Stimulated activated CD8-positive, alpha-beta memory T cell treated with anti-CD3 and anti-CD28 coated beads, Interleukin-15, amount 100 ng/mL, for 48 hours (primary cell): ENCODE measurements at regions not wholly inside any gene's neighbourhood (a gene's known extent, or its start where the extent isn't known, plus 50 kb on each side); places are given as distances from the start of the nearest gene placed in this dataset.

Experiments used
- DNase-seq, 2 donors: peaks; one replicate each; pipeline ENCODE4 v3.0.0-alpha.2; 2020; ENCODE audit warnings: low read depth in 2 of 2

DNA sequence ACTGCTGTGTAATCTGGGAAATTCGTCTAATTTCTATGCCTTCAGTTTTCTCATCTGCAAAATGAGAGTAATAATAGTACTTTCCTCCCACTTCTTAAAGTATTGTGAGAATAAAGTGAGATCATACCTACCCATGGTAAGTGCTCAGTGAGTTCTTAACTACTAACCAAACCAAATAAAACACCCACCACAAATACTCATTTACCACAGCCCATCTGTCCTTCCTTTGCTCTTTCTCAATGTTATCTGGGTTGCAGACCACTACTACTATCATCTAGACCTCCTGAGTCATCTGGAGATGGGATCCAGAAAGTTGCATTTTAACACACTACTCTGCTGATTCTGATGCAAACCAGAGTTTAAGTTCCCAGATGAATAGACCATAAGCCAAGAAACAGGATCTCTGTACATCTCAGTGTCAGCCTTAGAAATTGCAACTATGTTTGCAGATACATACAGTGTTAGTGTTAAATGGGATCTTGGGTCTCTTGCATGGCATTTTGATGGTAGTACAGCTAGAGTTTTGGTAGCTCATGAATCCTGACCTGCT lies 105.4 kb upstream of the ATP10B start:
- DNase-seq: no peak

GRCh38 chr5:160956051-160956450 lies 104.0 kb upstream of the ATP10B start:
- DNase-seq: no peak

DNA sequence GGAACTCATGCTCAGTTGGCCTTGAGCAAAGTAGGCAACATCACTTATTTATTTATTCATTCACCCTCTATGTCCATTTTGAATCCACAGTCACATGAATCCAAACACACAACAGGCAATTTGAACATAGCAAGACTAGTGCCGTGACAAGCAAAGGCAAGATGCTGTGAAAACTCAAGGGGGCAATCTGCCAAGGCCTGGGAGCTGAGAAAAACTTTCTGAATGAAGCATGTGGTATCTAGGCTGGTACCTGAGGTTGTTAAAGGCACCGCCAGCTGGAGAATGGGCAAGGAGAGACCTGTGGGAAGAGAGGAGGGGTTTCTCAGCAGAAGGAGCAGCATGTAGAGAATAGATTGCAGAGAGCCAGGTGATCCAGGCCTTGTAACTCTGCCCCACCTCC lies 98.3 kb upstream of the ATP10B start:
- DNase-seq: no peak

DNA sequence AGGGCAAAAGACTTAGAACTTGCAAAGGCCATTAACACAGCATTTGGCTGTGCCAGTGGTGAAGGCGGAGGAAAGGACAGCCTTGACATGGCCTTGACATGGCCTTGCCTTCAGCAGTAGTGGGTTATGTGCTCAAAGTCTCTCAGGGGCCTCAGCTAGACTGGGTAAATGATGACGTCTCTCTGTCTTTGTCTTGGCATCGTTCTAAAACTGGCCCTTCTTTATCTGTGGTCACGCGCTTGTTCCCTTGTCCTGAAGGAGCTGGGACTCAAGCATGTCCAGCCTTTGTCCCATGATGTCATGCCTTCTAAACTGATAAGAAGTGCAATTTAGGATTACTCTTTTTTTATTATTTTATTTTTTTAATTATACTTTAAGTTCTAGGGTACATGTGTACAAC lies 88.7 kb upstream of the ATP10B start:
- no peak for DNase-seq

- DNase-seq: no peak
Observed at GRCh38 chr5:160938532-160938931, 86.5 kb upstream of the ATP10B start.

GRCh38 chr5:160937570-160937969 lies 85.6 kb upstream of the ATP10B start:
- DNase-seq: no peak

DNA sequence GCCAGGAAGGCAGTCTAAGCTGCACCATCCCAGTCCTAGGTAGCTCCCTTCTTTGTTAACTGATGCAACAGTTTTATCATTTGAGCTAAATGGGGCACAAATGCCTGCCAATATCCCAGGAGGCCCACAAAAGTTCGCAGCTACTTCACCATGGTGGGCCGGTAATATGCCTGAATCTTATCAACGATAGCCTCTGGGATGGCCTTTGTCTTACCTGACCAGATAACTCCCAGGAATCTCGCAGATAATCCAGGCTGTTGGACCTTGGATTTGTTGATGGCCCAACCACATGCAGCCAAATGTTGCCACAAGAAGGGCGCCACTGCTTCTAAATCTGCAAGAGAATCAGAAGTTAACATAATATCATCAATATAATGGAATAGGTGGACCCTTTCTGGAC lies 83.8 kb upstream of the ATP10B start:
- no peak for DNase-seq

DNA sequence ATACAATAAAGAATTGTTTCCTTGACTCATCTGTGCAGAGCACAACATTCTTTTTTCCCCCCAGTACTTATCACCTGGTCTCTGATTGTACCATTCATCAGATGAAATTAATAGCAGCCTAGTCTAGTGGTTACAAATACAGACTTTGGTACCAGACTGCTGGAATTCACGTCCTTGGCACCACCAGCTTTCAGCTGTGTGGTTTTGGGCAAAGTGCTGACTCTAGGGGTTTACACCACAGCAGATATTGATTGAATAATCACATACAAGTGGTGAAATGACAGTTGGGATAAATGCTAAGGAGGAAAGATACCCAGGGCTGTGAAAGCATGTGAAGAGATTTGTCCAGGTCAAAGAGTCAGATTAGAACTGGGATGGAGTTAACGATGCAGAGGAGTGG lies 79.3 kb upstream of the ATP10B start:
- no peak for DNase-seq

DNA sequence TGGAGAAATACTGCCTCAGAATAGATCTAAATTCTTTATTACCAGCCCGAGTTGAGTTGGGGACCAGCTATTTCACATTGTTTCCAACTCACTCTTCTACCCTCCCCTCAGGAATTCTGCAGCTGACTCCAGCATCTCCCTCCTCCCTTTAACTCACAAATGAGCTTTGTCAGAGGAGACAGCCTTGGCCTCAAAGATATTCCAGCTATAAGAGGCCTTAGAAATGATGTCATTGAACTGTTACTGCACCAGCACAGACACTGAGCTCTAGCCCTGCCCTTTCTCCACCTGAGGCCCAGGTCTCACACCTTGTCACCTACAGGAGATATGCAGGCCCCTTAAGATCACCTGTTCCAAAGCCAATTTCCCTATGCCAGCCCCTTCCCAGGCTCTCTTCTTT lies 78.4 kb upstream of the ATP10B start:
- DNase-seq: no peak

GRCh38 chr5:160929906-160930305 lies 77.9 kb upstream of the ATP10B start:
- no peak for DNase-seq

GRCh38 chr5:160929360-160929759 lies 77.3 kb upstream of the ATP10B start:
- DNase-seq: no peak

GRCh38 chr5:160926428-160926827 lies 74.4 kb upstream of the ATP10B start:
- DNase-seq: no peak

- DNase-seq: no peak
Observed at GRCh38 chr5:160925281-160925680, 73.3 kb upstream of the ATP10B start.

- no peak for DNase-seq
Observed at GRCh38 chr5:160923936-160924710, 72.1 kb upstream of the ATP10B start.

GRCh38 chr5:160923411-160923810 lies 71.4 kb upstream of the ATP10B start:
- no peak for DNase-seq

GRCh38 chr5:160922311-160922710 lies 70.3 kb upstream of the ATP10B start:
- DNase-seq: no peak

GRCh38 chr5:160921423-160922285 lies 69.6 kb upstream of the ATP10B start:
- DNase-seq: no peak

DNA sequence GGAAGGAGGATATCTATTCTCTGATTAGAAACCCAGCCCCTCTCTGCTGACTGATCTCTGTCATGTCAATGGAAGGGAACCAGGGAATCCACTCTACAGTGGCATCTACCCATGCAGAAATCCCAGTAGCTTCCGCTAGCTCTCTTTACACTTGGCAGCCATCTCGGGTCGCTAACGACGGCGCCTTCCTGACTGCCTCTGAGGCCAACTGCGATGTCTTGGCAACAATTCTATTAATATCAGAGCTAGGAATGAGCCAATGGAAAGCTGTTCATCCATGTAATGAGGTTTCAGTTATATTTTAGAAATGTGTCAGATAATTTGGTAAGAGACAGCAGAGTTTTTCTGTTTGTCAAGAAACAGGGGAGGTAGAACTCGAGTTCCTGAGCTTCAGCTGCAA lies 67.6 kb upstream of the ATP10B start:
- no peak for DNase-seq

DNA sequence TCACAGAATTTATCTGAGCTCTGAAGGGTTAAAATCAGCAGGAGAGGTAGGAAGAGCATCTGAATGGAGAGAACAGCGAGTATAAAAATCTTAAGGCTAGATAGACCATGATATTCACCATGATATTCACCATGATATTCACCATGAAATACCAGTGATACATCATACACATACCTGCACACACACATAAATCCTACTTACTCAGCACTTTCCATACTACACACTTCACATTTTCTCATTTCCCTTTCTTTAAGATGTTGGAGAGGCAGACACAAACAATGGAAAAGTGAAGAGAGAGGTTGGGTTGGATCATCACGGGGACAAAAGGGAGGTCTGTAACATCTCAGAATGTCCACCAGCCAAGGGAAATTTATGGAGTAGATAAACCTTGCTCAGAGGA lies 66.4 kb upstream of the ATP10B start:
- DNase-seq: no peak

DNA sequence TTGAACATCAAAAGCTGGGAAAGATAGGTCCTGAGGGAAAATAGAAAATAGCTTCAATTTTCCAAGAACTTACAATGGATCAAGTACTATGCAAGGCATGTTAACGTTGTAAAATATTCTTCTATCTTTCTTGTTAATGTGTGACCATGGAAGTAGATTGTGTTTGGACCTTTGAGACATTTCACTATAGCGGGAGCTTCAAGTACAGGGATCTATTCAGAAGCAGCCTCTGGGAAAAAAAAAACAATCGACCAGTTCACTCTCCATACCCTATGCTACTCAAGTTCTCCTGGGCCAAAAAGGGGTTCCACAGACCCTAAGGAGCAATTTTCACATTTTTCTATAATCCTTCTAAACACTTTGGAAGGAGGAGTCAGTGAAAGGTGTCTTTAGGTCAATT lies 54.1 kb upstream of the ATP10B start:
- DNase-seq: no peak

DNA sequence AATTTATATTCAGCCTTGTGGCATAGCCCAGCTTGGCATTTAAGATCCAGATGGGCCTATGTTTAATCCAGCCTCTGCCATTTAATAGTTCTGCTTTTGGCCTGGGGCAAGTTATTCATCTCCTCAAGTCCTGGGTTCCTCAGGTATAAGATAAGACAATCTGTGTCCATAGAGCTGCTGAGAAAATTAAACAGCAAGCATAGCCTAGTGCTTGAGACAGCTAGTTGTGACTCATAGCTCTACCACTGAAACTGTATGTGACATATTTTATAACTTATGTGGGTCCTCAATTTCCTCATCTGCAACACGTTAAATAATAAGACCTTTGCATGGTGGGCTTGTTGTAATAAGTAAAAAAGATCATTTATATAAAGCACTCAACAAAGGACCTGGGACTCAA lies 53.3 kb upstream of the ATP10B start:
- no peak for DNase-seq

DNA sequence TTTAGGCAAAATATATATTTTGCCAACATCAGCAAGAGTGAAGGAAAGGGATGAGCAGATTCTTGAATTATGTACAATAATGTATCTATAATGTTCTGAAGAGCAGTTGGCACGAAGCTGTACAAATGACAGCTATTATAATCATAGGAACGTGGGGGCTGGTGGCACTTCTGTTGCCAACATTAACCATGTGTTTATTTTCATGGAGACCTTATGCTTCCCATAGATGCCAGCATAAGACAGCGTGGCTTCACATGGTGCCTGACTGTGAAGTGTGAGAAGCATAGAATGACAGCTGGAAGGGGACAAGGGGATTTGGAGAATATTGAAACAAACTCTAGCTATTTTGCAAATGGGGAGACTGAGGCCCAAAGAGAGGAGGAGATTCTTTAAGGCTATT lies 52.6 kb upstream of the ATP10B start:
- DNase-seq: no peak

DNA sequence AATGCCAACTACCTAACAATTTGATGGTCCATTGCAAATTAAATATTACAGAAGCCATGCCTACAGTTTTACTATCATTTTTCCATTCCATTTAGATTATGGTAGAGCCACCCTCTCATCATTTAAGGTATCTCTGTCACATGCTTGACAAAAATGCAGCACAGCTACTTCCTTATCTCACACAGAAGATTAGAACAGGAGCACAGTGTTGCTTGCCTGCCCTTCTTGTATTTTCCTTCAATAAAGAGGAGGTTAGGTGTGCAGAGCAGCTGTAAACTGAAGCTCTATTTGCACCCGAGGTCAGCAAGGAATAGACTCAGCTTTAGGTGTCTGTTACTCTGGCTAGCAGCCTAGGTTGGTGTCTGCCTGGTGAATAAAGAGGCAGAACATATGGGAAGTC lies 51.5 kb upstream of the ATP10B start:
- no peak for DNase-seq
